ENCODE measurements at regions not wholly inside any gene's neighbourhood (a gene's known extent, or its start where the extent isn't known, plus 50 kb on each side); places are given as distances from the start of the nearest gene placed in this dataset.

- Mint-ChIP-seq H3K9me3 (peaks cover 3% of the 10 kb centered on the region), H3K4me3 (no peak overlapping the region), H3K4me1 (peaks cover 6% of the 10 kb centered on the region), H3K27ac (no peak overlapping the region), H3K27me3 (no peaks in the 10 kb centered on the region), H3K36me3 (no peaks in the 10 kb centered on the region)
- ATAC-seq: no peak
Observed at GRCh38 chr1:83626603-83627002, 372.3 kb downstream of the TTLL7 start.

GRCh38 chr1:83625646-83626045 is 373.3 kb downstream of the TTLL7 start:
- no peak overlapping the region for H3K4me3 Mint-ChIP-seq

DNA sequence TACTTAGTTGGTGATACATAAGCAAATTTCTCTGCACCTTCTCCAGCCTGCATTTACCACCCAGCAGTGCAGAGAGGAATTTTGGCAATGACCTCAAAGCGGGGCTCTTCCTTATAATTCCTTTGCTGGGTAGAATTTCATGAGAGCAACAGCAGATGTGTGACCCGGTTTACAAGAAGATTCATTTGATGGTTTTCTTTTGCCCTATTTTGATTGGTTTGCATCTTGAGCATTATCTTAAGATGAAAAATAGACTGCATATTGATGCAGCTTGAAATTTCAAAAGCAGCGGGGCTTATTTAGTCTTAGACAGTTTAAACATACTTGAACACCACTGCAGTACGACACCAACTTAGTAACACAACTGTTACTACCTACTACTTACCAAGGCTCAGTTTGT is 378.9 kb downstream of the TTLL7 start:
- Mint-ChIP-seq H3K4me1 (no peaks in the 10 kb centered on the region), H3K9me3 (no peaks in the 10 kb centered on the region), H3K27ac (no peak overlapping the region), H3K36me3 (no peaks in the 10 kb centered on the region), H3K4me3 (no peak overlapping the region), H3K27me3 (no peaks in the 10 kb centered on the region)
- ATAC-seq: no peak

More at GRCh38 chr1:83625646-83626045, 373.3 kb downstream of the TTLL7 start:
- H3K9me3 Mint-ChIP-seq: peaks cover 3% of the 10 kb centered on the region
- H3K27ac Mint-ChIP-seq: no peak overlapping the region
- H3K36me3 Mint-ChIP-seq: no peaks in the 10 kb centered on the region
- no peak for ATAC-seq
- peaks cover 6% of the 10 kb centered on the region for H3K4me1 Mint-ChIP-seq
- no peaks in the 10 kb centered on the region for H3K27me3 Mint-ChIP-seq

DNA sequence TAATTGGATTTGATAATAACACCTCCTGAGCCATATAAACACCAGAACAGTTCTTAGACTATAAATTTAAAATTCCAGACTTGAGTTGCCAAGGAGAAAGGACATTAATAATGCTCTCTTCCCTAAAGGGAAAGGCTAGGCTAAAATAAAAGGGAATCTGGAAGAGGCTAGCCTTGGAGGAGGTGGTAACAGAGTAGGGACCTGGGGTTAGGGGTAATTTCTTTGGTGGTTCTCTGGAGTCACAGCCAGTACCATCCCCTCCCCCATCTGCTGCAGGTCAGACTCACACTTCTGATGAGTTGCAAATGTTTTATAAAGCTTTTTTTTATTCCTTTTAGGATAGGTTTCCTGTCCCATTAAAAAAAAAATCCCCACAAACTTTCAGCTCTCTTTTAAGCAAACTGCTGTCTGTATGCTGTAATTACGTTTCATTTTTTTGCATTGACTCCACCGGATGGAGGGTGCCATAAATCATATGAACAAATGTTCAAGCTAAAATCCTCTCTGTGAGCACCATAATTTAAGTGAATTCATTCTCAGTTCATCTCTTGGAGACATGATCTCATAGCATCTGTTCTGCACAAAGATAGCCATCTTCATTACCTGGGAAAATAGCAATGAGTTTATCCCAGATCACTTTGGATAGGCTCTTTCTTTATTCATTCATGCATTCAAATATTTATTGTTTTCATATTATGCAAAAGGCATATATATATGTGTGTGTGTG is 379.6 kb downstream of the TTLL7 start:
- no peak overlapping the region for H3K4me3 Mint-ChIP-seq
- H3K27me3 Mint-ChIP-seq: no peaks in the 10 kb centered on the region
- no peak overlapping the region for H3K27ac Mint-ChIP-seq
- ATAC-seq: no peak
- H3K9me3 Mint-ChIP-seq: no peaks in the 10 kb centered on the region
- no peaks in the 10 kb centered on the region for H3K36me3 Mint-ChIP-seq
- no peaks in the 10 kb centered on the region for H3K4me1 Mint-ChIP-seq

DNA sequence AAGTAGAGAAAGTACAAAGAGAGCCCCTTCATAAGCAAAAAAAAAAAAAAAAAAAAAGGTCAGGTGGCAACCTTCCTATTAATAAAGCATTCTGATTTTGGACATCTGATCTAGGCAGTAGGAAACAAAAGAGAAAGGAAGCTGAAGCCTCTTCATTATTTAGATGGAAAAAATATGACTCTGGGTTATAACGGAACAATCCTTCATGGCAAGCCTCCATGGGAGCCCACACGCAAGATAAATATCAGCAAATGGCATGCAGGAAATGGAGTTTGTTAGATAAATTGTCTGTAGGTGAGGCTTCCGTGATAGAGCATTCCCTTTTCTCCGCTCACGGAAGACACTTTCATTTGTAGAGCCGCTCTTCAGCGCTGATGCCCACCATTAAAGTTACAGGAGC is 381.0 kb downstream of the TTLL7 start:
- Mint-ChIP-seq H3K27ac (no peak overlapping the region), H3K36me3 (no peaks in the 10 kb centered on the region), H3K27me3 (peaks cover 3% of the 10 kb centered on the region), H3K4me1 (no peaks in the 10 kb centered on the region), H3K4me3 (no peak overlapping the region), H3K9me3 (no peaks in the 10 kb centered on the region)
- ATAC-seq: no peak

GRCh38 chr1:83615370-83615769 is 383.6 kb downstream of the TTLL7 start:
- H3K36me3 Mint-ChIP-seq: no peaks in the 10 kb centered on the region
- H3K27me3 Mint-ChIP-seq: peaks cover 9% of the 10 kb centered on the region
- H3K4me1 Mint-ChIP-seq: no peaks in the 10 kb centered on the region
- no peak overlapping the region for H3K27ac Mint-ChIP-seq
- H3K4me3 Mint-ChIP-seq: no peak overlapping the region
- peak; percentile 16 for ATAC-seq
- H3K9me3 Mint-ChIP-seq: no peaks in the 10 kb centered on the region

DNA sequence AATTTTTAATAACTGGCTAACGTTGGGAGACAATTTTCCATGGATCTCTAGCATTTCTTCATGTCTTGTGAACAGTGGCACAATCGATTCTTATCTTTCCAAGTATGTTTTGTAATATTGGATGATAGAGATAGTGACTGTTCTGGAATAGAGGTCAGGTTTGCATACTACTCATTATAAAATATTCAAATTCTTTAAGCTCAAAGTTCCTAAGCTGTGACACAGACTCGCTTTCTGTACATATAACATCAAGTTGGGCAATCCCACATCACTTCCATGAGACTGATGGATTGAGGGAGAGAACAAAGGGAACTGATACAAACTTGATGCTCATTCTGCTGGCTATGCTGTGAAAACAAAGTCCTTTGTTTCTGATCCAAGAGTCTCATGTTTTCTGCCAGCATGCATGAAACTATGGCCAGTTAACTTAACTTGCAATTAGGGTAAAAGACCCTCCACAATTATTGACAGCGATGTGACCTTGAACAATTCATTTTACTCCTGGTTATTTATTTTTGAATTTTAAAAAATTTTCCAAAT is 392.4 kb downstream of the TTLL7 start:
- ATAC-seq: no peak
- Mint-ChIP-seq H3K36me3 (no peaks in the 10 kb centered on the region), H3K27ac (no peak overlapping the region), H3K4me3 (no peak overlapping the region), H3K27me3 (no peaks in the 10 kb centered on the region), H3K9me3 (no peaks in the 10 kb centered on the region), H3K4me1 (no peaks in the 10 kb centered on the region)

DNA sequence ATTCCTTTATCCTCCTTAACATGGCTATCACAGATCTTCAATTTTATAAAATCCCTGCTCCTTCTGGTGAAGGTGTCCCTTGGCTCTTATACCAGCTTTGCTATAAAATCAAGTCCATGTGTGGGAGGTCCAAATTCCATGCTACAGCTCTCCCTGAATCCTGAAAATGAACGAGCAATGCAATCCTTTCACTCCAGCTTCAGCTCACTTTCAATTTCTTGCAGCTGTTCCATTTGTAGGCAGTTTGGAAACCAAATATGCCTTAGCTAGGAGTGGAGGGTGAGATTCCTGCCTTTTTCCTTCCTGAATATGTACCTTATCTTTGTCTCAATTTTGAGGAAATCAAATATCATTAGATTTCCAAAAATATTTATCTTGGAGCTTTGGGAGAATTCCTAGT is 402.6 kb downstream of the TTLL7 start:
- peaks cover 22% of the 10 kb centered on the region for H3K27me3 Mint-ChIP-seq
- peaks cover 7% of the 10 kb centered on the region for H3K9me3 Mint-ChIP-seq
- ATAC-seq: no peak
- H3K4me1 Mint-ChIP-seq: no peaks in the 10 kb centered on the region
- H3K27ac Mint-ChIP-seq: no peak overlapping the region
- H3K36me3 Mint-ChIP-seq: no peaks in the 10 kb centered on the region
- H3K4me3 Mint-ChIP-seq: no peak overlapping the region

GRCh38 chr1:83593073-83593472 is 405.9 kb downstream of the TTLL7 start:
- H3K4me1 Mint-ChIP-seq: no peaks in the 10 kb centered on the region
- H3K27ac Mint-ChIP-seq: no peak overlapping the region
- H3K9me3 Mint-ChIP-seq: no peaks in the 10 kb centered on the region
- H3K36me3 Mint-ChIP-seq: no peaks in the 10 kb centered on the region
- H3K27me3 Mint-ChIP-seq: peaks cover 14% of the 10 kb centered on the region
- H3K4me3 Mint-ChIP-seq: no peak overlapping the region
- no peak for ATAC-seq

- peaks cover 1% of the 10 kb centered on the region for H3K9me3 Mint-ChIP-seq
- H3K27ac Mint-ChIP-seq: no peak overlapping the region
- no peak for ATAC-seq
- H3K36me3 Mint-ChIP-seq: peaks cover under 1% of the 10 kb centered on the region
- peaks cover 14% of the 10 kb centered on the region for H3K27me3 Mint-ChIP-seq
- H3K4me3 Mint-ChIP-seq: no peak overlapping the region
- peaks cover 2% of the 10 kb centered on the region for H3K4me1 Mint-ChIP-seq
Observed at GRCh38 chr1:83588140-83588539, 410.8 kb downstream of the TTLL7 start.

DNA sequence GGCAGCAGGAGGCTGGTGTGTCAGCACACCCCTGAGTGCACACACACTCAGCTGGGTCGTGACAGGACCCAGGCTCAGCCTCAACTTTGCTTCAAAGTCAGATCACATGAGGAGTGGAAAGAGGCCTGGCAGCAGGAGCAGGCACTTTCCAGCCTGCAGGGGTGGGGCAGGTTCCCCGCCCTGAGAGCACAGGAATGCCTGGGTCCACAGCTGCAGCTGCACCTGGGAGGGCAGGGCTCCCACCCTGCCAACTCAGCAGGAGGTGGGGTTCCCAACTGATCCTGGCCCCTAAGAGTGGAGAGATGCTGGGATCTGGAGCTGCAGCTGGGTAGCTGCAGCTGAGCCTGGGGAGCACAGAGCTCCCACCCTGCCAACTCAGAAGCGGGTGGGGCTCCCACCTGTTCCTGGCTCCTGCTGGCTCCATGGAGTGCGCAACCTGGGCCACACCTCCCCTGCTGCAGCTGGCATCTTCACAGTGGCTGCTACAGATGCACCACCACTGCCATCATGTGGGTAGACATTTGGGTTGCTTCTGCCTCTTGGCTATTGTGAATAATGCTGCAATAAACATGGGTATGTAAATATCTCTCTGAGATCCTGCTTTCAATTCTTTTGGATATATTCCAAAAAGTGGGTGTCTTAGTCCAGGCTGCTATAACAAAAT is 415.4 kb downstream of the TTLL7 start:
- Mint-ChIP-seq H3K36me3 (peaks cover 5% of the 10 kb centered on the region), H3K27me3 (no peaks in the 10 kb centered on the region), H3K27ac (no peak overlapping the region), H3K4me3 (no peak overlapping the region), H3K4me1 (peaks cover 5% of the 10 kb centered on the region), H3K9me3 (peaks cover 6% of the 10 kb centered on the region)
- ATAC-seq: no peak

DNA sequence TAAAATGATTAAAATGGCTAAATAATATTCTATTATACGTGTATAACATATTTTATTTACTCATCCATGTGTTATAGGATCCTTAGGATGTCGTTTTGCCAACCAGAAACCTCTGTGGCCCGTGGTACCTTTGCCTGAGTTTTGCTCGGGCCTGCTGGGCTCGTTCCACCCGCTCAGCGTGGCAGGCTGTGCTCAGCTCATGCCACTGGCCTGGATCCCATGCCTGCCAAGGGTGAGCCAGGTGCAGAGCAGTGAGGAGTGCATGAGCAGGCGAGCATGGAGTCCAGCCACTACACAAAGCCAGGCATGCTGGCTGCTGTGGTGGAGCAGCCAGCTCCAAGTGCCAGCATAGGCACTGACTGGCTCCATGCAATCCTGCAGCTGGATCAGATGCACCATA is 417.2 kb downstream of the TTLL7 start:
- Mint-ChIP-seq H3K36me3 (peaks cover 5% of the 10 kb centered on the region), H3K4me3 (no peak overlapping the region), H3K27me3 (no peaks in the 10 kb centered on the region), H3K9me3 (peaks cover 6% of the 10 kb centered on the region), H3K27ac (no peak overlapping the region), H3K4me1 (peaks cover 5% of the 10 kb centered on the region)
- no peak for ATAC-seq

GRCh38 chr1:83574791-83575190 is 424.1 kb downstream of the TTLL7 start:
- H3K4me3 Mint-ChIP-seq: no peak overlapping the region
- H3K27me3 Mint-ChIP-seq: no peaks in the 10 kb centered on the region
- ATAC-seq: no peak
- no peaks in the 10 kb centered on the region for H3K36me3 Mint-ChIP-seq
- no peaks in the 10 kb centered on the region for H3K9me3 Mint-ChIP-seq
- H3K4me1 Mint-ChIP-seq: no peaks in the 10 kb centered on the region
- no peak overlapping the region for H3K27ac Mint-ChIP-seq

DNA sequence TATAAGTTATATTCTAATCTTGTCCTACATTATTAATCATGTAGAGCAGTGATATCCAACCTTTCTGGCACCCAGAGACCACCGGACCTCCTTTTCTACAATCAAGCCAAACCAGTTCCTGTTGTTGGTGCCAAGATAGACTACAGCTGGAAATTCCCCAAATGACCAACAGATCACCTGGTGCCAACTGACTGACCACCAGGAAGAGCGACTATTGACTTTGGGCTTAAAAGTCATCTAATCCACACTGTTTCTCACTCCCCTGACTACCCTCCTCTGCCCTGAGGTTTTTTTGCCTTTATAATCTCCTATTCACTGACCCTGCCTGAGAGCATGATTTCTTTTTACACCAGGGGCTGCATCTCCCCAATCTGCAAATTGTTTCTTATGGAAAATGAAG is 425.2 kb downstream of the TTLL7 start:
- no peak overlapping the region for H3K4me3 Mint-ChIP-seq
- H3K4me1 Mint-ChIP-seq: no peaks in the 10 kb centered on the region
- no peak overlapping the region for H3K27ac Mint-ChIP-seq
- H3K36me3 Mint-ChIP-seq: no peaks in the 10 kb centered on the region
- ATAC-seq: no peak
- no peaks in the 10 kb centered on the region for H3K27me3 Mint-ChIP-seq
- no peaks in the 10 kb centered on the region for H3K9me3 Mint-ChIP-seq

DNA sequence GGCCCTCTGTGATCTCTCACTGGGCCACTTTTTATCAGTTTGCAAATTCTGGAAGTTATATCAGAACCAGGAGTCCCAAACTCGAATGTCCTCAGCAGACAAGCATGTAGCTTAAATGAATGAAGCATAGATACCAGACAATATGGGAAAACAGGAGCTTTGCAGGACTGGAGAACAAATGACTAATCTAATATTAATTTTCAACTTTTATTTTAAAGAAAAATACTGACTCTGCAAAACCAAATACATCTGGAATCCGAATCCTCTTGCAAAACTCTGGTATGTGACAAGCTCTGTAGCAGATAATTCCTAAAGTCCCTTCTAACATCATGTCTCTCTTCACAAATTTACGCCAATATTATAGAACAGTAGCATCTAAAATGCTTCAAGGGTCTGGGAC is 427.4 kb downstream of the TTLL7 start:
- Mint-ChIP-seq H3K27me3 (no peaks in the 10 kb centered on the region), H3K4me3 (no peak overlapping the region), H3K4me1 (no peaks in the 10 kb centered on the region), H3K27ac (no peak overlapping the region), H3K9me3 (no peaks in the 10 kb centered on the region), H3K36me3 (no peaks in the 10 kb centered on the region)
- ATAC-seq: no peak

GRCh38 chr1:83561346-83561745 is 437.6 kb downstream of the TTLL7 start:
- no peaks in the 10 kb centered on the region for H3K36me3 Mint-ChIP-seq
- H3K27ac Mint-ChIP-seq: no peak overlapping the region
- H3K4me3 Mint-ChIP-seq: no peak overlapping the region
- ATAC-seq: no peak
- peaks cover 17% of the 10 kb centered on the region for H3K4me1 Mint-ChIP-seq
- peaks cover 6% of the 10 kb centered on the region for H3K27me3 Mint-ChIP-seq
- H3K9me3 Mint-ChIP-seq: no peaks in the 10 kb centered on the region
